Trophoblast cell (in vitro differentiated cells and primary cell): ENCODE measurements at regions not wholly inside any gene's neighbourhood (a gene's known extent, or its start where the extent isn't known, plus 50 kb on each side); places are given as distances from the start of the nearest gene placed in this dataset.

Experiments
- DNase-seq, 2 donors: peaks; one replicate each; pipeline ENCODE4 v3.0.0-alpha.2; 2016
- H2AFZ ChIP-seq: 2 replicates; pipeline ENCODE4 v1.6.1; 2013; ENCODE audit warnings: low read length, moderate library complexity, mild to moderate bottlenecking; ENCODE audit not compliant: insufficient read depth, poor library complexity
- H2AK5ac ChIP-seq: 2 replicates; pipeline ENCODE4 v1.6.1; 2013; ENCODE audit warnings: mild to moderate bottlenecking, low read length
- H2BK120ac ChIP-seq: 2 replicates; pipeline ENCODE4 v1.6.1; 2013; ENCODE audit warnings: low read length, mild to moderate bottlenecking, moderate library complexity; ENCODE audit not compliant: insufficient read depth, poor library complexity
- H2BK12ac ChIP-seq: 2 replicates; pipeline ENCODE4 v1.6.1; 2013; ENCODE audit warnings: mild to moderate bottlenecking, low read length, moderate library complexity
- H2BK5ac ChIP-seq: 2 replicates; pipeline ENCODE4 v1.6.1; 2013; ENCODE audit warnings: low read length, low read depth, moderate library complexity, mild to moderate bottlenecking; ENCODE audit not compliant: poor library complexity
- H3K14ac ChIP-seq: 2 replicates; pipeline ENCODE4 v1.6.1; 2013; ENCODE audit warnings: mild to moderate bottlenecking, low read length
- H3K18ac ChIP-seq: 2 replicates; pipeline ENCODE4 v1.6.1; 2013; ENCODE audit warnings: mild to moderate bottlenecking, low read length
- H3K23ac ChIP-seq: 2 replicates; pipeline ENCODE4 v1.6.1; 2013; ENCODE audit warnings: low read length
- H3K27ac ChIP-seq: 2 replicates; pipeline ENCODE4 v1.5.1; 2013; ENCODE audit warnings: low read depth, mild to moderate bottlenecking, inconsistent platforms, low read length, moderate library complexity
- H3K27me3 ChIP-seq: 2 replicates; pipeline ENCODE4 v1.6.1; 2013; ENCODE audit warnings: inconsistent platforms, mild to moderate bottlenecking, low read length, moderate library complexity; ENCODE audit not compliant: insufficient read depth
- H3K36me3 ChIP-seq, 2 experiments: 1 replicate in 1 of 2; 2 replicates in 1 of 2; pipeline ENCODE4 v1.6.1; 2013; ENCODE audit warnings: low read length in 2 of 2, mild to moderate bottlenecking in 2 of 2, moderate library complexity in 1 of 2; ENCODE audit not compliant: insufficient read depth in 2 of 2, control insufficient read depth in 1 of 2
- H3K4ac ChIP-seq: 2 replicates; pipeline ENCODE4 v1.6.1; 2013; ENCODE audit warnings: low read depth, mild to moderate bottlenecking, low read length, moderate library complexity
- H3K4me1 ChIP-seq, 2 experiments: 1 replicate in 1 of 2; 2 replicates in 1 of 2; pipeline ENCODE4 v1.6.1; 2013; ENCODE audit warnings: low read length in 2 of 2, mild to moderate bottlenecking in 2 of 2, moderate library complexity in 1 of 2; ENCODE audit not compliant: insufficient read depth in 2 of 2, control insufficient read depth in 1 of 2
- H3K4me2 ChIP-seq: 2 replicates; pipeline ENCODE4 v1.6.1; 2013; ENCODE audit warnings: inconsistent platforms, mild to moderate bottlenecking, low read length, moderate library complexity
- H3K4me3 ChIP-seq: 2 replicates; pipeline ENCODE4 v1.5.1; 2013; ENCODE audit warnings: mild to moderate bottlenecking, low read depth, low read length, inconsistent platforms
- H3K79me1 ChIP-seq: one replicate; pipeline ENCODE4 v1.6.1; 2013; ENCODE audit warnings: low read length
- H3K79me2 ChIP-seq: 2 replicates; pipeline ENCODE4 v1.6.1; 2013; ENCODE audit warnings: low read length, mild to moderate bottlenecking; ENCODE audit not compliant: control insufficient read depth, insufficient read depth, poor library complexity
- H3K9ac ChIP-seq: 2 replicates; pipeline ENCODE4 v1.6.1; 2013; ENCODE audit warnings: mild to moderate bottlenecking, low read length
- H3K9me3 ChIP-seq: 2 replicates; pipeline ENCODE4 v1.6.1; 2013; ENCODE audit warnings: low read depth, mild to moderate bottlenecking, control low read depth, inconsistent platforms, low read length; ENCODE audit not compliant: insufficient read depth
- H4K12ac ChIP-seq: 2 replicates; pipeline ENCODE4 v1.6.1; 2013; ENCODE audit warnings: low read depth, mild to moderate bottlenecking, low read length, moderate library complexity
- H4K8ac ChIP-seq: 2 replicates; pipeline ENCODE4 v1.6.1; 2013; ENCODE audit warnings: low read depth, mild to moderate bottlenecking, low read length, moderate library complexity
- H4K91ac ChIP-seq: one replicate; pipeline ENCODE4 v1.6.1; 2013; ENCODE audit warnings: low read depth, mild to moderate bottlenecking, low read length, moderate library complexity
- WGBS: extraction: QIAGEN DNeasy Blood & Tissue Kit; methylation state at CpG from one replicate; pipeline ENCODE4 v1.1.7; 2013; ENCODE audit warnings: missing lambda C conversion rate; ENCODE audit not compliant: insufficient read length, insufficient coverage; ENCODE audit errors: extremely low coverage; 5-methylcytosine and 5-hydroxymethylcytosine counted together

DNA sequence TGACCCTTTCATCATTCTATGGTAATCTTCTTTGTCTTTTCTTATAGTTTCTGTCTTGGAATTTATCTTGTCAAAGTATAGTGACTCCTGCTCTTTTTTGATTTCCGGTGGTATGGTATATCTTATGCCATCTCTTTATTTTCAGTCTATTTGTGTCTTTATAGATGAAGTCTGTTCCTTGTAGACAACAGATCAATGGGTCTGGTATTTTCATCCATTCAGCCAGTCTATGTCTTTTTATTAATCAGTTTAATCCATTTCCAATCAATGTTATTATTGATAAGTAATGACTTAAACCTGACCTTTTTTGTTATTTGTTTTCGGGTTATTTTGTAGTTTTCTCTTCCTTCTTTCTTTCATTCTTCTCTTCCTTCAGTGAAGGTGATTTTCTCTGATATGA lies 495.9 kb upstream of the PCDH9 start:
- no peak for DNase-seq
- Histone ChIP-seq H4K8ac (no peak overlapping the region), H3K4me1 (no peaks in the 10 kb centered on the region), H3K4me2 (no peak overlapping the region), H3K9me3 (no peaks in the 10 kb centered on the region), H3K27me3 (no peaks in the 10 kb centered on the region), H2AK5ac (no peak overlapping the region), H4K12ac (no peak overlapping the region), H2BK12ac (no peak overlapping the region), H4K91ac (no peak overlapping the region), H3K23ac (no peak overlapping the region), H2AFZ (no peak overlapping the region), H3K79me2 (no peaks in the 10 kb centered on the region), H3K79me1 (no peaks in the 10 kb centered on the region), H3K14ac (no peak overlapping the region), H3K4me3 (no peak overlapping the region), H3K4ac (no peak overlapping the region), H3K18ac (no peak overlapping the region), H3K9ac (no peak overlapping the region), H2BK5ac (no peak overlapping the region), H3K36me3 (no peaks in the 10 kb centered on the region), H3K27ac (no peak overlapping the region), H2BK120ac (no peak overlapping the region)
- WGBS = no CpG with 5 or more reads among the region's 2 CpGs

DNA sequence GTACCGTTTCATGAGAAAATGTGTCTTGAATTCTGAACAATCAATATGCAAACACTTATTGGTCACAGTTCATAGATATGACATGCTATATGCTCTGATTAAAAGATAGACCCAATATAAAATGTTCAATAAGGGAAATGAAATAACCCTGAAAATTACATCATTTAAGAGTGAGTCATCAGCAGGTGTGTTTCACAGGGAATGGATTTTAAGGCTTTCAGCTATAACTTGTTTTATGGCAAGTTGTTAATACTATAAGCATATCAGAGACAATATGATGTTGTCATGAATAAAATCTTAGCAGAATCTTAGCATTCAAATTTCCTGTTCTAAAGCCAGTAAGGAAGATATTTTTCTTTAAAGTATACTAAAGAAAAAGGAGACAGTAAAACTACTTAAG lies 483.4 kb upstream of the PCDH9 start:
- Histone ChIP-seq H3K4me3 (no peak overlapping the region), H4K12ac (no peak overlapping the region), H3K27ac (no peak overlapping the region), H3K18ac (no peak overlapping the region), H3K4me2 (no peak overlapping the region), H2AFZ (no peak overlapping the region), H3K23ac (no peak overlapping the region), H3K9ac (no peak overlapping the region), H3K79me2 (no peaks in the 10 kb centered on the region), H3K27me3 (no peaks in the 10 kb centered on the region), H4K8ac (no peak overlapping the region), H3K4me1 (no peaks in the 10 kb centered on the region), H2BK12ac (no peak overlapping the region), H2BK5ac (no peak overlapping the region), H3K14ac (no peak overlapping the region), H3K9me3 (no peaks in the 10 kb centered on the region), H3K79me1 (no peaks in the 10 kb centered on the region), H2AK5ac (no peak overlapping the region), H2BK120ac (no peak overlapping the region), H3K4ac (no peak overlapping the region), H4K91ac (no peak overlapping the region), H3K36me3 (no peaks in the 10 kb centered on the region)
- no CpG with 5 or more reads among the region's 1 CpG for WGBS
- DNase-seq = no peak

DNA sequence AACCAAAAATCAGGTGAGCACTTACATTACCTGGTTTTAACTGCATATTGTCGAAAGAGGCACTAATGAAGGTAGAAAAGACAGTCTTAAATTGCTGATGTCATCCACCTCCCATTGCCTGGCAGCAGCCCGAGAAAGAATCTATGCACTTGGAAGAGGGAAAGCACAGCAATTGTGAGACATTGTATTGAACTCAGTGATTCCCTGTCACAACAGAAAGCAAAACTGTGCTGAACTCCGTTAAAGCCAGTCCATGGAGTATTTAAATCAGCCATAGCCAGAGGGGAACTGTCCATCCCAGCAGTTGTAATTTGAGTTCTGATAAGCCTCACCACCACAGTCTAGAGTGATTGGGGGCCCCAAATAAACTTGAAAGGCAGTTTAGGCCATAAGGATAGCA lies 466.6 kb upstream of the PCDH9 start:
- Histone ChIP-seq H3K4ac (no peak overlapping the region), H3K9ac (no peak overlapping the region), H3K4me2 (no peak overlapping the region), H2BK120ac (no peak overlapping the region), H2AFZ (no peak overlapping the region), H3K23ac (no peak overlapping the region), H3K4me3 (no peak overlapping the region), H2AK5ac (no peak overlapping the region), H3K27me3 (no peaks in the 10 kb centered on the region), H3K79me2 (no peaks in the 10 kb centered on the region), H3K9me3 (no peaks in the 10 kb centered on the region), H3K79me1 (no peaks in the 10 kb centered on the region), H3K18ac (no peak overlapping the region), H4K8ac (no peak overlapping the region), H2BK12ac (no peak overlapping the region), H3K36me3 (no peaks in the 10 kb centered on the region), H4K12ac (no peak overlapping the region), H3K4me1 (peaks cover 0 to 2% of the 10 kb centered on the region in 2 experiments), H4K91ac (no peak overlapping the region), H3K14ac (no peak overlapping the region), H2BK5ac (no peak overlapping the region), H3K27ac (no peak overlapping the region)
- DNase-seq = no peak
- no CpG with 5 or more reads among the region's 3 CpGs for WGBS

DNA sequence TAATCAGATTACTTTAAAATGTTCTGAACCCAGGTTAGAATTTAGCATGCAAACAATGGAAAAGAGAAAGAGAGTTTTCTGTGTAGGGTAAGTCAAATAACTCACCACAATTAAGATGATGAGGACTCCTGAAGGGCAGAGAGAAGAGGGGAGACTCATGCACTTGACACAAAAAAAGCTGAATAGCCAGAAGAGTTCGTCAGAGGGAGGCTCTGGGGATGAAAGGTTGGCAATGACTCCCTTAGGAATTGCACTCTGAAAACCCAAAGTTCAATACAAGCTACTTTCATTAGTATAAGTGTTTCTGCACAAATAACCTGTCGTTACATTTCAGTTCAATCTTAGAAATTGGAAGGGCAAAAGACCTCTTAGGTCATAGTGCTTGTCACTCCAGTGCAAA lies 434.4 kb upstream of the PCDH9 start:
- Histone ChIP-seq H4K12ac (no peak overlapping the region), H3K23ac (no peak overlapping the region), H2AK5ac (no peak overlapping the region), H2BK120ac (no peak overlapping the region), H3K4ac (no peak overlapping the region), H3K79me1 (no peaks in the 10 kb centered on the region), H3K27ac (no peak overlapping the region), H3K4me3 (no peak overlapping the region), H3K9ac (no peak overlapping the region), H3K79me2 (no peaks in the 10 kb centered on the region), H2BK5ac (no peak overlapping the region), H4K91ac (no peak overlapping the region), H3K4me2 (no peak overlapping the region), H3K4me1 (no peaks in the 10 kb centered on the region), H3K27me3 (no peaks in the 10 kb centered on the region), H2BK12ac (no peak overlapping the region), H3K14ac (no peak overlapping the region), H2AFZ (no peak overlapping the region), H3K18ac (no peak overlapping the region), H3K36me3 (no peaks in the 10 kb centered on the region), H4K8ac (no peak overlapping the region), H3K9me3 (no peaks in the 10 kb centered on the region)
- WGBS = no CpG with 5 or more reads among the region's 2 CpGs
- no peak for DNase-seq
